ENCODE measurements at regions not wholly inside any gene's neighbourhood (a gene's known extent, or its start where the extent isn't known, plus 50 kb on each side); places are given as distances from the start of the nearest gene placed in this dataset.

DNA sequence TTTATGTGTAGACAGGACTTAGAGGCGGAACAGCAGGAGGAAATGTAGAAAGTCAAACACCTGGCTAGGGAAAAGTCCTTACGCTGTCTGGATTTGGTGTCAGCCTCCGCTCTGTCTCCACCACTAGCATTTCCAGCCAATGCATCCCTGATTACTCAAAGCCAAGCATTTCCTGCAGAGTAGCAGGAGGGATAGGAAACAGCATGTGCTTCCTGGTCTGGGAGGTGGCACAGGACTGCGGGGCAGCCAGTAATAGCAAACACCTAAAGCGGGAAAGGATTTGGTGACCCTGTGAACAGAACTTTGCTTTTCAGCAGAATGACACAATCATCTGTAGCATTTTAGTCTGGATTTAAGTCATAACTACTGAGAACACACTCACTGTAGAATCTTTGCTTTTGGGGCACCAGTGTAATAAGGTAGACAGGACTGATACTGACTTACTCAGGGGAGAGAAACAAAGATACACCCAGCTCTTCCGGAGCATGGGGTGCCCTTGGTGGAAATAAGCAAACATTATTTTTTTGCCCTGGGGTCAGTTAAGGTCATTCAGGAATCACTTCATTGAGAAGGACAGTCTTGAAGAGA, 133.3 kb upstream of the AHI1 start (continued):
- TF ChIP-seq, protein P1, sequence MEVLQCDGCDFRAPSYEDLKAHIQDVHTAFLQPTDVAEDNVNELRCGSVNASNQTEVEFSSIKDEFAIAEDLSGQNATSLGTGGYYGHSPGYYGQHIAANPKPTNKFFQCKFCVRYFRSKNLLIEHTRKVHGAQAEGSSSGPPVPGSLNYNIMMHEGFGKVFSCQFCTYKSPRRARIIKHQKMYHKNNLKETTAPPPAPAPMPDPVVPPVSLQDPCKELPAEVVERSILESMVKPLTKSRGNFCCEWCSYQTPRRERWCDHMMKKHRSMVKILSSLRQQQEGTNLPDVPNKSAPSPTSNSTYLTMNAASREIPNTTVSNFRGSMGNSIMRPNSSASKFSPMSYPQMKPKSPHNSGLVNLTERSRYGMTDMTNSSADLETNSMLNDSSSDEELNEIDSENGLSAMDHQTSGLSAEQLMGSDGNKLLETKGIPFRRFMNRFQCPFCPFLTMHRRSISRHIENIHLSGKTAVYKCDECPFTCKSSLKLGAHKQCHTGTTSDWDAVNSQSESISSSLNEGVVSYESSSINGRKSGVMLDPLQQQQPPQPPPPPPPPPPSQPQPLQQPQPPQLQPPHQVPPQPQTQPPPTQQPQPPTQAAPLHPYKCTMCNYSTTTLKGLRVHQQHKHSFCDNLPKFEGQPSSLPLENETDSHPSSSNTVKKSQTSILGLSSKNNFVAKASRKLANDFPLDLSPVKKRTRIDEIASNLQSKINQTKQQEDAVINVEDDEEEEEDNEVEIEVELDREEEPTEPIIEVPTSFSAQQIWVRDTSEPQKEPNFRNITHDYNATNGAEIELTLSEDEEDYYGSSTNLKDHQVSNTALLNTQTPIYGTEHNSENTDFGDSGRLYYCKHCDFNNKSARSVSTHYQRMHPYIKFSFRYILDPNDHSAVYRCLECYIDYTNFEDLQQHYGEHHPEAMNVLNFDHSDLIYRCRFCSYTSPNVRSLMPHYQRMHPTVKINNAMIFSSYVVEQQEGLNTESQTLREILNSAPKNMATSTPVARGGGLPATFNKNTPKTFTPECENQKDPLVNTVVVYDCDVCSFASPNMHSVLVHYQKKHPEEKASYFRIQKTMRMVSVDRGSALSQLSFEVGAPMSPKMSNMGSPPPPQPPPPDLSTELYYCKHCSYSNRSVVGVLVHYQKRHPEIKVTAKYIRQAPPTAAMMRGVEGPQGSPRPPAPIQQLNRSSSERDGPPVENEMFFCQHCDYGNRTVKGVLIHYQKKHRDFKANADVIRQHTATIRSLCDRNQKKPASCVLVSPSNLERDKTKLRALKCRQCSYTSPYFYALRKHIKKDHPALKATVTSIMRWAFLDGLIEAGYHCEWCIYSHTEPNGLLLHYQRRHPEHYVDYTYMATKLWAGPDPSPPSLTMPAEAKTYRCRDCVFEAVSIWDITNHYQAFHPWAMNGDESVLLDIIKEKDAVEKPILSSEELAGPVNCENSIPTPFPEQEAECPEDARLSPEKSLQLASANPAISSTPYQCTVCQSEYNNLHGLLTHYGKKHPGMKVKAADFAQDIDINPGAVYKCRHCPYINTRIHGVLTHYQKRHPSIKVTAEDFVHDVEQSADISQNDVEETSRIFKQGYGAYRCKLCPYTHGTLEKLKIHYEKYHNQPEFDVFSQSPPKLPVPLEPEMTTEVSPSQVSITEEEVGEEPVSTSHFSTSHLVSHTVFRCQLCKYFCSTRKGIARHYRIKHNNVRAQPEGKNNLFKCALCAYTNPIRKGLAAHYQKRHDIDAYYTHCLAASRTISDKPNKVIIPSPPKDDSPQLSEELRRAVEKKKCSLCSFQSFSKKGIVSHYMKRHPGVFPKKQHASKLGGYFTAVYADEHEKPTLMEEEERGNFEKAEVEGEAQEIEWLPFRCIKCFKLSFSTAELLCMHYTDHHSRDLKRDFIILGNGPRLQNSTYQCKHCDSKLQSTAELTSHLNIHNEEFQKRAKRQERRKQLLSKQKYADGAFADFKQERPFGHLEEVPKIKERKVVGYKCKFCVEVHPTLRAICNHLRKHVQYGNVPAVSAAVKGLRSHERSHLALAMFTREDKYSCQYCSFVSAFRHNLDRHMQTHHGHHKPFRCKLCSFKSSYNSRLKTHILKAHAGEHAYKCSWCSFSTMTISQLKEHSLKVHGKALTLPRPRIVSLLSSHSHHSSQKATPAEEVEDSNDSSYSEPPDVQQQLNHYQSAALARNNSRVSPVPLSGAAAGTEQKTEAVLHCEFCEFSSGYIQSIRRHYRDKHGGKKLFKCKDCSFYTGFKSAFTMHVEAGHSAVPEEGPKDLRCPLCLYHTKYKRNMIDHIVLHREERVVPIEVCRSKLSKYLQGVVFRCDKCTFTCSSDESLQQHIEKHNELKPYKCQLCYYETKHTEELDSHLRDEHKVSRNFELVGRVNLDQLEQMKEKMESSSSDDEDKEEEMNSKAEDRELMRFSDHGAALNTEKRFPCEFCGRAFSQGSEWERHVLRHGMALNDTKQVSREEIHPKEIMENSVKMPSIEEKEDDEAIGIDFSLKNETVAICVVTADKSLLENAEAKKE (CRISPR knock-in tag; IDR thresholded peaks at IDR 0.05): no peak

DNA sequence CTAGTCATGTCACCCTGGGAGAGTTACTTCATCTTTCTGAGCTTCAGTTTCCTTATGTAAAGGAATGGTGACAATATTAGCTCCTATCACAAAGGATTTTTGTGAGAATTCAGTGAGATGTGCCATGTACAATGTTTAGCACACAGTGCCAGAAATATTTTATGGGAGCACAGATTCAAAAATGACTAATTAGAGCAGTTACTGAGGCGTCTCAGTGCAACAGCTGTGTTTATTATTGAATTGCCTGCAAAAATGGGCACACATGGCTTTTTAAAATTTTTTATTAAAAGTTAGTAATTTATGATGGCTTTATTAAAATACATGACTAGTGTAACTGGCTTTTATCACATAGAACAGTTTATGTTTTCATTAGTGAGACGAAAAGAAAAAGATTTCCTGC, 134.3 kb upstream of the AHI1 start:
- Histone ChIP-seq H3F3A (replicated peaks; ENCODE audit: low read depth) (no peaks in the 10 kb centered on the region), H4K20me1 (replicated peaks; ENCODE audit: insufficient read depth) (no peaks in the 10 kb centered on the region), H3K4me2 (no peak overlapping the region), H3K4me3 (no peak overlapping the region), H3K79me2 (replicated peaks; ENCODE audit: insufficient read depth) (no peaks in the 10 kb centered on the region), H3K4me1 (ENCODE audit: insufficient read depth) (0 out of 2 replicates have a peak, but pooled peaks cover 4% of the 10 kb centered on the region), H3K9me2 (ENCODE audit: insufficient read depth) (no peaks in the 10 kb centered on the region; the same call in 1 of the 2 replicates), H3K27ac (ENCODE audit: low read depth) (no peak overlapping the region), H2AFZ (no peak overlapping the region), H3K27me3 (ENCODE audit: insufficient read depth) (no peaks in the 10 kb centered on the region), H3K36me3 (ENCODE audit: insufficient read depth) (no peaks in the 10 kb centered on the region)
- H3K36me3 Mint-ChIP-seq (ENCODE audit: low read depth): no peaks in the 10 kb centered on the region
- no peaks in the 10 kb centered on the region for H3K9me3 Mint-ChIP-seq
- H3K4me1 Mint-ChIP-seq: peaks cover 9% of the 10 kb centered on the region
- no peak overlapping the region for H3K27ac Mint-ChIP-seq
- no peak overlapping the region for H3K4me3 Mint-ChIP-seq
- H3K27me3 Mint-ChIP-seq (ENCODE audit: insufficient read depth, low read depth, poor library complexity): no peaks in the 10 kb centered on the region
- DNase-seq (ENCODE audit: low spot score): no peak
- ATAC-seq: no peak
- no peak for TF ChIP-seq EZH2phosphoT487 (IDR thresholded peaks at IDR 0.05; ENCODE audit: unreplicated experiment)
- no peak for TF ChIP-seq NANOG (IDR thresholded peaks at IDR 0.05; ENCODE audit: borderline replicate concordance)
- no peak for TF ChIP-seq JUNB (IDR thresholded peaks at IDR 0.05; ENCODE audit: unreplicated experiment)
- TF ChIP-seq EZH2 (IDR thresholded peaks at IDR 0.05; ENCODE audit: low read depth, unreplicated experiment): no peak
- TF ChIP-seq, protein P2, sequence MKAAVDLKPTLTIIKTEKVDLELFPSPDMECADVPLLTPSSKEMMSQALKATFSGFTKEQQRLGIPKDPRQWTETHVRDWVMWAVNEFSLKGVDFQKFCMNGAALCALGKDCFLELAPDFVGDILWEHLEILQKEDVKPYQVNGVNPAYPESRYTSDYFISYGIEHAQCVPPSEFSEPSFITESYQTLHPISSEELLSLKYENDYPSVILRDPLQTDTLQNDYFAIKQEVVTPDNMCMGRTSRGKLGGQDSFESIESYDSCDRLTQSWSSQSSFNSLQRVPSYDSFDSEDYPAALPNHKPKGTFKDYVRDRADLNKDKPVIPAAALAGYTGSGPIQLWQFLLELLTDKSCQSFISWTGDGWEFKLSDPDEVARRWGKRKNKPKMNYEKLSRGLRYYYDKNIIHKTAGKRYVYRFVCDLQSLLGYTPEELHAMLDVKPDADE (IDR thresholded peaks at IDR 0.05): no peak
- TF ChIP-seq, protein P3, sequence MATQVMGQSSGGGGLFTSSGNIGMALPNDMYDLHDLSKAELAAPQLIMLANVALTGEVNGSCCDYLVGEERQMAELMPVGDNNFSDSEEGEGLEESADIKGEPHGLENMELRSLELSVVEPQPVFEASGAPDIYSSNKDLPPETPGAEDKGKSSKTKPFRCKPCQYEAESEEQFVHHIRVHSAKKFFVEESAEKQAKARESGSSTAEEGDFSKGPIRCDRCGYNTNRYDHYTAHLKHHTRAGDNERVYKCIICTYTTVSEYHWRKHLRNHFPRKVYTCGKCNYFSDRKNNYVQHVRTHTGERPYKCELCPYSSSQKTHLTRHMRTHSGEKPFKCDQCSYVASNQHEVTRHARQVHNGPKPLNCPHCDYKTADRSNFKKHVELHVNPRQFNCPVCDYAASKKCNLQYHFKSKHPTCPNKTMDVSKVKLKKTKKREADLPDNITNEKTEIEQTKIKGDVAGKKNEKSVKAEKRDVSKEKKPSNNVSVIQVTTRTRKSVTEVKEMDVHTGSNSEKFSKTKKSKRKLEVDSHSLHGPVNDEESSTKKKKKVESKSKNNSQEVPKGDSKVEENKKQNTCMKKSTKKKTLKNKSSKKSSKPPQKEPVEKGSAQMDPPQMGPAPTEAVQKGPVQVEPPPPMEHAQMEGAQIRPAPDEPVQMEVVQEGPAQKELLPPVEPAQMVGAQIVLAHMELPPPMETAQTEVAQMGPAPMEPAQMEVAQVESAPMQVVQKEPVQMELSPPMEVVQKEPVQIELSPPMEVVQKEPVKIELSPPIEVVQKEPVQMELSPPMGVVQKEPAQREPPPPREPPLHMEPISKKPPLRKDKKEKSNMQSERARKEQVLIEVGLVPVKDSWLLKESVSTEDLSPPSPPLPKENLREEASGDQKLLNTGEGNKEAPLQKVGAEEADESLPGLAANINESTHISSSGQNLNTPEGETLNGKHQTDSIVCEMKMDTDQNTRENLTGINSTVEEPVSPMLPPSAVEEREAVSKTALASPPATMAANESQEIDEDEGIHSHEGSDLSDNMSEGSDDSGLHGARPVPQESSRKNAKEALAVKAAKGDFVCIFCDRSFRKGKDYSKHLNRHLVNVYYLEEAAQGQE (IDR thresholded peaks at IDR 0.05; ENCODE audit: unreplicated experiment): no peak
- TF ChIP-seq, protein P4, sequence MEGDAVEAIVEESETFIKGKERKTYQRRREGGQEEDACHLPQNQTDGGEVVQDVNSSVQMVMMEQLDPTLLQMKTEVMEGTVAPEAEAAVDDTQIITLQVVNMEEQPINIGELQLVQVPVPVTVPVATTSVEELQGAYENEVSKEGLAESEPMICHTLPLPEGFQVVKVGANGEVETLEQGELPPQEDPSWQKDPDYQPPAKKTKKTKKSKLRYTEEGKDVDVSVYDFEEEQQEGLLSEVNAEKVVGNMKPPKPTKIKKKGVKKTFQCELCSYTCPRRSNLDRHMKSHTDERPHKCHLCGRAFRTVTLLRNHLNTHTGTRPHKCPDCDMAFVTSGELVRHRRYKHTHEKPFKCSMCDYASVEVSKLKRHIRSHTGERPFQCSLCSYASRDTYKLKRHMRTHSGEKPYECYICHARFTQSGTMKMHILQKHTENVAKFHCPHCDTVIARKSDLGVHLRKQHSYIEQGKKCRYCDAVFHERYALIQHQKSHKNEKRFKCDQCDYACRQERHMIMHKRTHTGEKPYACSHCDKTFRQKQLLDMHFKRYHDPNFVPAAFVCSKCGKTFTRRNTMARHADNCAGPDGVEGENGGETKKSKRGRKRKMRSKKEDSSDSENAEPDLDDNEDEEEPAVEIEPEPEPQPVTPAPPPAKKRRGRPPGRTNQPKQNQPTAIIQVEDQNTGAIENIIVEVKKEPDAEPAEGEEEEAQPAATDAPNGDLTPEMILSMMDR (conservative IDR thresholded peaks at IDR 0.05; ENCODE audit: low read depth in 2 of 2): no peak

Measured in GM23338 (cell line).